OCI-LY7 (cell line): ENCODE measurements at regions not wholly inside any gene's neighbourhood (a gene's known extent, or its start where the extent isn't known, plus 50 kb on each side); places are given as distances from the start of the nearest gene placed in this dataset.

Source experiments
- BruUV-seq: library from RNA; stranded (reverse); fragments of 400-500 nt; replicated peaks from 2 replicates; lab custom pipeline; 2021; lab: Mats Ljungman, UMichigan
- CTCF ChIA-PET: fragments of 300-600 bp; sonication (Branson Sonifier 250); formaldehyde crosslinking; loops from one replicate; lab custom pipeline; 2022; ENCODE audit warnings: antibody characterized with exemption; ENCODE audit not compliant: unreplicated experiment; lab: Charles Lee
- POLR2A ChIA-PET: fragments of 300-600 bp; sonication (Branson Sonifier 250); formaldehyde crosslinking; loops from one replicate; lab custom pipeline; 2022; ENCODE audit warnings: antibody characterized with exemption; lab: Charles Lee
- DNase-seq: peaks from one replicate; pipeline ENCODE4 v3.0.0-alpha.2; 2015; ENCODE audit warnings: low spot score
- H2AFZ ChIP-seq: fragments of 200-600 bp; sonication (generic), shearing (Covaris generic); 2 replicates; pipeline ENCODE4 v1.6.1; 2014; ENCODE audit warnings: mild to moderate bottlenecking, antibody characterized with exemption, low read length, moderate library complexity
- H3K27ac ChIP-seq: fragments of 200-600 bp; sonication (generic); 2 replicates; pipeline ENCODE4 v1.5.1; 2014; ENCODE audit warnings: mixed run types, low read depth, mild to moderate bottlenecking, moderate library complexity, low read length, inconsistent platforms; ENCODE audit not compliant: poor library complexity, severe bottlenecking
- H3K36me3 ChIP-seq: fragments of 200-600 bp; sonication (generic); 2 replicates; pipeline ENCODE4 v1.6.1; 2014; ENCODE audit warnings: mild to moderate bottlenecking, antibody characterized with exemption, low read length, moderate library complexity, mixed read lengths; ENCODE audit not compliant: insufficient read depth
- H3K4me1 ChIP-seq: fragments of 200-600 bp; sonication (generic); 2 replicates; pipeline ENCODE4 v1.5.1; 2014; ENCODE audit warnings: mild to moderate bottlenecking, low read length; ENCODE audit not compliant: insufficient read depth, poor library complexity, severe bottlenecking
- H3K4me2 ChIP-seq: fragments of 200-600 bp; sonication (generic); 2 replicates; pipeline ENCODE4 v1.6.1; 2014; ENCODE audit warnings: mild to moderate bottlenecking, low read length
- H3K4me3 ChIP-seq: fragments of 200-600 bp; sonication (generic); 2 replicates; pipeline ENCODE4 v1.5.1; 2014; ENCODE audit warnings: mild to moderate bottlenecking, low read depth, low read length; ENCODE audit not compliant: poor library complexity, severe bottlenecking
- H3K79me2 ChIP-seq: fragments of 200-600 bp; sonication (generic); 2 replicates; pipeline ENCODE4 v1.6.1; 2016; ENCODE audit warnings: low read depth, mild to moderate bottlenecking, low read length, moderate library complexity, mixed read lengths; ENCODE audit not compliant: insufficient read depth
- H3K9me2 ChIP-seq: fragments of 200-600 bp; sonication (generic); 2 replicates; pipeline ENCODE4 v1.6.1; 2016; ENCODE audit warnings: mild to moderate bottlenecking, low read length, mixed read lengths; ENCODE audit not compliant: insufficient read depth
- H3K9me3 ChIP-seq: fragments of 200-600 bp; sonication (generic); 2 replicates; pipeline ENCODE4 v1.6.1; 2014; ENCODE audit warnings: mild to moderate bottlenecking, mixed run types, low read length, mixed read lengths
- H4K20me1 ChIP-seq: fragments of 200-600 bp; sonication (generic); 2 replicates; pipeline ENCODE4 v1.6.1; 2014; ENCODE audit warnings: mild to moderate bottlenecking, antibody characterized with exemption, low read length, moderate library complexity, mixed read lengths; ENCODE audit not compliant: insufficient read depth
- CTCF ChIP-seq: fragments of 200-600 bp; sonication (generic); conservative IDR thresholded peaks from 2 replicates; pipeline ENCODE4 v1.5.1; 2014; ENCODE audit warnings: mild to moderate bottlenecking, antibody characterized with exemption, low read length, moderate library complexity, mixed read lengths
- EZH2phosphoT487 ChIP-seq: fragments of 200-600 bp; sonication (generic); IDR thresholded peaks from 2 replicates; pipeline ENCODE4 v1.6.1; 2018; ENCODE audit warnings: low read depth, borderline replicate concordance, mild to moderate bottlenecking, mixed run types, antibody characterized with exemption, low read length, moderate library complexity, mixed read lengths
- intact Hi-C: fragments of 100-400 bp; cut with micrococcal nuclease; formaldehyde crosslinking; loops from one replicate; pipeline ENCODE4 v1.10.0; 2022; ENCODE audit not compliant: unreplicated experiment

DNA sequence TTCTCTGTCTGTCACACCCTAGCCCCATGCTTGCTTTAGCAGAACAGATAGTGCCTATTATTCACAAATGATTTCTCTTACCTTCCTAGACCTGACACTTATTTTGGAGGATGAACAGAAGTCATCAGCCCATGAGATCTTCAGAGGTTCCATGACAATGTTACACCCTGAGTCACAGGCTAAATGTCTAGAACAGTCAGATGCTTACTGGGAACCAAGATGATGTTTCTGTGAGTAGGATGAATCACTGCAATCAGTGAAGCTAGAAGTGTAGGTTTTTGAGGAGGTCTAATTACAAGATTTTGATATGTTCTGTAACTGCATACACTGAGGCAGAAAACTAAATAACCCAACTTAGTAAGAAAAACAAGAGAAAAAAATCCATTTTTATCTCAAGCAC, 123.0 kb upstream of the THUMPD2 start:
- Histone ChIP-seq H3K27ac (no peak overlapping the region), H3K79me2 (no peaks in the 10 kb centered on the region), H3K9me2 (no peaks in the 10 kb centered on the region), H3K9me3 (no peaks in the 10 kb centered on the region), H3K4me2 (no peak overlapping the region), H3K36me3 (no peaks in the 10 kb centered on the region), H2AFZ (no peak overlapping the region), H3K4me1 (no peaks in the 10 kb centered on the region), H4K20me1 (no peaks in the 10 kb centered on the region), H3K4me3 (no peak overlapping the region)
- CTCF ChIA-PET = no interaction called here
- POLR2A ChIA-PET = no interaction called here
- no TSS peak for BruUV-seq
- TF ChIP-seq CTCF (no peak), EZH2phosphoT487 (no peak)
- intact Hi-C loops = no loop called here
- DNase-seq = no peak

DNA sequence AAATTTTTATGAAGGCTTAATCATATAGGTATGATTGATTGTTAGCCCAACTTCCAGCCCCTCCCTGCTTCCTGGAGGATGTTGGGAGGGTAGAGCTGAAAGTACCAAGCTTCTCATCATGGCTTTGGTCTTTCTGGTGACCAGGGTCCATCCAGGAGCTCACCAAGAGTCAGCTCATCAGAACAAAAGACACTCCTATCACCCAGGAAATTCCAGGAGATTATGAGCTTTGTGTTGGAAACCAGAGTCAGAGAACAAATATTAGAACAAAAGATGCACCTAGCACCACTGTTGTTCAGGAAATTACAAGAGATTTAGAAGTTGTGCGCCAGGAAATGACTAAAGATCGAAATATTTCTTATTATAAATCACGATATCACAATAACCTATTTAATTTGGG, 119.9 kb upstream of the THUMPD2 start:
- BruUV-seq = no TSS peak
- no peak for DNase-seq
- no peaks in the 10 kb centered on the region for H3K4me1 ChIP-seq
- H3K9me3 ChIP-seq = no peaks in the 10 kb centered on the region
- intact Hi-C loops = no loop called here
- POLR2A ChIA-PET = interaction anchor here (0.6 to 1.3 kb wide), 5 partner anchors 8 to 67 kb away, joined by 3 to 4 read pairs (median 3); no protein-coding TSS in a partner anchor
- CTCF ChIA-PET = no interaction called here
- no peak overlapping the region for H3K4me3 ChIP-seq
- no peaks in the 10 kb centered on the region for H3K79me2 ChIP-seq
- H2AFZ ChIP-seq = no peak overlapping the region
- H4K20me1 ChIP-seq = no peaks in the 10 kb centered on the region
- H3K4me2 ChIP-seq = no peak overlapping the region
- no peaks in the 10 kb centered on the region for H3K36me3 ChIP-seq
- H3K9me2 ChIP-seq = no peaks in the 10 kb centered on the region
- no peak overlapping the region for H3K27ac ChIP-seq
- TF ChIP-seq CTCF = no peak
- no peak for TF ChIP-seq EZH2phosphoT487

GRCh38 chr2:39897273-39897672, 118.2 kb upstream of the THUMPD2 start:
- CTCF ChIA-PET = no interaction called here
- H3K36me3 ChIP-seq = no peaks in the 10 kb centered on the region
- TF ChIP-seq EZH2phosphoT487 = no peak
- no peak for TF ChIP-seq CTCF
- no peaks in the 10 kb centered on the region for H3K4me1 ChIP-seq
- POLR2A ChIA-PET = no interaction called here
- no peak for DNase-seq
- no peaks in the 10 kb centered on the region for H3K79me2 ChIP-seq
- H3K4me3 ChIP-seq = no peak overlapping the region
- H3K27ac ChIP-seq = no peak overlapping the region
- no peak overlapping the region for H2AFZ ChIP-seq
- no peaks in the 10 kb centered on the region for H4K20me1 ChIP-seq
- no TSS peak for BruUV-seq
- no peaks in the 10 kb centered on the region for H3K9me3 ChIP-seq
- no peak overlapping the region for H3K4me2 ChIP-seq
- intact Hi-C loops = no loop called here
- H3K9me2 ChIP-seq = no peaks in the 10 kb centered on the region
